ENCODE measurements at regions not wholly inside any gene's neighbourhood (a gene's known extent, or its start where the extent isn't known, plus 50 kb on each side); places are given as distances from the start of the nearest gene placed in this dataset.

DNA sequence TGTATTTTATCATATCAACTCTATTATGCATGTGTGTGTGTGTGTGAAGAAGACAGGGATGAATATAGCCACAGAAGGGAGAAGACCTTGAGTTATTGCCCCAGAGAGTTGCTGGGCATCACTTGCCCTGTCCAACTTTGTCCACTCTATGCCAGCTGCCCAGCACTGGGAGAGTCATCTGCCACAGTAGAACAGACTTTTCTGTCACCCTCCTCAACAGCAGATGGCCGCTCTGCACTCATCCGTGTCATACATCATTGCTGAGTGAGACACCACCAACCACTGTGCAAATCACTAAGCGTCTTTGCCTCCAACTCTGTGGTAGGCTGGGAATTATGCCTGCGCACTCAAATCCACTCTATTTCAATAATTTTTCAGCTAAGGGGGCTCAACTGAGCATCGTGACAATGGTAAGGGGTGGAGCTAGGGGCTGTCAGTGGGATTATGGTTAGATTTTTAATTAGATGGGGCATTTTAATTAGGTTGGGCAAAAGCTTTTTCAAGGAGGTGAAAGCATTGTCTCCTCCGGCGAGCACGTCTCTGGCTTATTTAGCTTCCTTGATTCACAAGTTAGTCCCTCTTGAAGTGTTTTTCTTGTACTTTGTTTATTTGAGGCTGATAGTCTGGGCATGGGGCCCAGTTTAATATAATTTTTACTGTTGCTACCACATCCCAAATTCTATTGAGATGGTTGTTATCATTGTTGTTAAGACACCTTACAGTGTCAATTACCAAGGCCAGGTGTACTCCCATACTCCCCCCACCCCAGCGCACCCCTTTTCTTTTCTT lies 100.1 kb upstream of the KLF3 start:
- no peak for DNase-seq (ENCODE audit: low read depth)

DNA sequence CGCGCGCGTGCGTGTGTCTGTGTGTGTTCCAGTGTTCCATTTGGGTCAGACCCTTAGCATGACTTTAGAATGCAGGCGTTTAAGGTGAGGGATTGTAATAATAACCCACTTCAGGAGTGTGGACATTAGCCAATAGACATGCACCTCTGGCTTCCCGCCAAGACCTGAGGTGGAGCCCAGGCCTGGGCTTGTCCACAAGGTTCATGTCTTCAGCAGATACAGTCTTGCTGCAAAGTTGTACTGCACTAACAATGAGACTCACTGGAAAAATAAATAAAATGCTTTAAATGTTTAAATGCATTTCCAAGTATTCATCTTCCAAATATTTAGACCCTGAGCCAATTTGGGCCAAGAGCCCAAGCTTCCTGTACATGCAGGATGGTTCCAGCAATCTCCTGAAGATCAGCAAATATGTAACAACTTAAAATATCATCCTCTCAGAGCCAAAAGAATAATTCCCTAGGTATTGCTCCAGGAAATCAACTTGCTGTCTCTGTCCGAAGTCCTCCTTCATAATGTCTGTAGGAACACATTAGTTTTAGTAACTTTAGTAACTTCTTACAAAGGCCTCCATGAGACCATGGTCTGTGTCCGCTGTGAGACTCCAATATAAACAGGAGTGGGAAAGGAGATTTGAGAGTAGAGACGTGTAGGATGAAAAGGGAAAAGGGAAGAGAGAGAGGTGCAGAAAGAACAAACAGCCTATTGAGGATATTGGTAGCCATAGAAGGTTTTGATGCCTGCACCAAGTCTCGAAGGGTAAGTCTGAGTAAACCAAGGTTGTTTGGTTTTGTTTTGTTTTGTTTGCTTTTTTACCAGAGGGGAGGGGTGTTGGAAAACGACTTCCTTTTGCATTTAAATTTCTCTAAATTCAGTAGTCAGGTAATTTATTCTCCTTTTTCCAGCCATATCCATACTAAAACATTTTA lies 98.5 kb upstream of the KLF3 start:
- DNase-seq (ENCODE audit: low read depth), result no peak

DNA sequence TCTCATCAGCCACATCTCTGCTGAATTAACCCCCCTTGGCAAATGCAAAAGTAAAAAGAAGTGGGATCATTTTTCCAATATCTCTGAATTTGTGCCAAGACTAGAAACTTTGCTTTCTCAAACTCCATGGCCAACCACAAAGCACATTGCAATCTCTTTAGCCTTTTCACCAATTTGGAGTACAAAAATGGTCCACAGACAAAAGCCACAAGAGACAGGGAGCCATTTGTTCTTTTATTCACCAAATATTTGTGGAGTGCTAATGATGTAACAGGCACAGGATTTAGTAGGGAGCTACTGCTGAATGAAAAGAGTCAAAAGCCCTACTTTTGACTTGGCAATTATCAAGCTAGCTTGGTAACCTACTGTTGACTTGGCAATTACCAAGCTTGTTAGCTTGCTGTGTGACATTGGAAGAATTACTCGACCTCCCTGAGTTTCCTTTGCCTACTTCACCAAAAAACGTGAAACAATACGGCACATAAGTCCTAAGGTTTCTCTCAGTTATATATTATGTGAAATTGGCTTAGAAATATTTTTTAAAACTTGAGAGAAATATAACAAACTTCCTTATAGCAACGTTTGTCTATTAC lies 97.1 kb upstream of the KLF3 start:
- DNase-seq (ENCODE audit: low read depth), result no peak

DNA sequence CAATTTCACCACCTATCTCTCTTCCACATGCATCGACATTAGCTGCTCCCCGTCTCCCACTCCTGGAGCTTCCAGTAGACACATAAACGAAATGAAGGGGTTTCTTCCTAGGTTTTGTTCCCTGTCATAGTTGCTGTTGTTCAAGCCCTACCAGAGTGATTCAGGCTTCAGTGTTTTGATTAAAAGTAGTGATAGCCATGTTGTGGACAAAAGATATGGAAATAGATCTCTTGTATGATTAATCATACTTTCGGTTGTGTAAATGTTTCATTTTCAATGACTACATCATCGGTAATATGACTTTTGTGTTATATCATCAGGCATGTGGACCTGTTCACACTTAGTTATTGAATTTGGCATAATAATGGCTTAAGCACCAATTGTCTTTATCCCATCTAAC lies 96.5 kb upstream of the KLF3 start:
- DNase-seq (ENCODE audit: low read depth), result no peak

DNA sequence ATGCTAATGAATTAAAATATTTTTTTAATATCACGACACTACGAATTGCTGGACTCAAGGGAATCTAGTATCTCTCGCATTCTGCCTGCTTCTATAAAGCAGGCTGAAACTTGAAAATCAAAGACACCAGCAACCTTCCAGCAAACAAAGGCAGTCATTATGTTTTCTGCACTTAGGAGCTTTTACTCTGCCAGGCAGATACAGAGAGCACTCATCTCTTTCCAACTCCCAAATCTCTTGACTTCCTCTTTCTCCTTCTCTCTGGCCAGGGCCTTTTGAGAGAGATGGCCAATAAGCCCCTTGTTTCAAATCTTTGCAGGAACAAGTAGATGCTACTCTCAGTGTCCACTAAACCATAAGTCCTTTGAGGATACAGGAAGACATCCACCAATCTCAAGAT lies 95.2 kb upstream of the KLF3 start:
- no peak for DNase-seq (ENCODE audit: low read depth)

DNA sequence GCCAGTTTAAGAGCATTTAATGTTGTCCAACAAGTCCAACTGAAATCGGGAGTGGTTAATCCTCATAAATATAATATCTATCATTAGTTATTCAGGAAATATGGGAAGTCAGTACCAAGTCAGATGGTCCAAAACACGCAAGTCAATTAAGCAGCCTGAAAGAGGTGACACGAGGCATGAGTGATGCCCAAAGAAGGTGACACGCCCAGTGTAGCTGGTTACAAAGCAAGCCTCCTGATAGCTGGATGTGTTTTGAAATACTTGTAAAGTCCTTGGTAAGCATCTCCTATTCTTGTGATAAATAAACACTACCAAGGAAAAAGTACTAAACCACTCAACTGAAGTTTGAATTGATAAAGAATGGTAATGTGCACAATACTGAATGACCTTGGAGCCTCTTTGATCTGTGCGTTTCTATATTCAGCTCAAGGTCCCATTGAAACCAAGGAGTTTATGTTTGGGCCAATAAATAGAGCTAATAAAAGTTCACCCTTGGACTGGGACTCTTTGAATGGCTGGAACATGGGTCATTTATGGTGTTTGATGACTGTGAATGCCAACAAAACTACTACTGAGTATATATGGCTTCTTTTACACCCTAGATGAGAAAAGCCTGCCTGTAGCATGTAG lies 93.2 kb upstream of the KLF3 start:
- DNase-seq (ENCODE audit: low read depth), result no peak

DNA sequence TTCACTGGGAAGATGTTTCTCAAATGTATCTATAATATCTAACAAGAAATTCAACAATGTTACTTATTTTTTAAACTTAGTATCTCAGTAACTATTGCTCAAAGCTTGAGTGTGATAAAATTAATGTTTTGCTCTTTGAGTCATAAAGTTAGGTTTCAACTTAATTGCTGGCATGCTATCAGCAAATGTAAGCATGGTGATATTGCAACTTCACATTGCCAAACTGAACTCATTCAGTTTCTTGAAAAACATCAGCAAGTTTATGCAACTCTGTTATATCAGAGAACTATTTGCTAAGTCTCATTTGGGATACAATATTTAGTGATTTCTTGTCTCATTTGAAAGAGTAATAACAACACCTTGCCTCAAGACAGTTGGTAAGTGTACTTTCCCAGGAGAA lies 91.2 kb upstream of the KLF3 start:
- no peak for DNase-seq (ENCODE audit: low read depth)

DNA sequence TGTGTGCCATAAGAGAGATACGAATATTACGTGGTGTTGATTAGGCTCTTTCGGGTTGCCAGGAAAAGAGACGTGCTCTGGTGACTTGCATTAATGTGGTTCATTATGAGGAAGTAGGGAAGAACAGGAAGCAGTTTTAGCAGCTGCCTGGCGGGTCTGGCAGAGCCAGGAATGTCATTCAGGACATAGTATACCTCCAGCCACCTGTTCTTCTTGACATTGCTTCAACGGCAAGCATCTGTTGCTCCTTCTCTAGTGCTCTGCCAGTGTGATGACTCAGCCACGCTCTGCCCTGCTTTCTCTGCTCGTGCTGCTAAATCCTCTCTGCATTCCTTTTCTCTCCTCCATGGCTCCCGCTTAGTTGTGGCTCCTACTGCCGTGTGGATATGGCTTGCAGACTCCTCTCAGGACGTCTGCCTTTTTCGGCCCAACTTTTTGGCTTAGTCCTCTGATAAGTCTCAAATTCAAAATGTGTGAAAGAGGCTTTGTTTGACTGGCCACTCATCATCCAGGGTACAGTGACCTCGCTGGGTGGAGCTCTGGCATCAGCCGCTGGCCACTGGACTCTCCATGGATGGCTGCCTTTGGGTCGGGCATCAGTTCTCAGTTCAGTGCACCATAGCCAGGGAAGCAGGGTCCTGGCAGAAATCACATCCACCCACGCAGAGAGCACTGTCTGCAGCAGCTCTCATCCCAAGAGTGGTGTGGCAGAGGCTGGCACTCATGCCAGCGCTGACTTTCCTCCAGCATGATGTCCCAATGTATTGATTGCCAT lies 89.3 kb upstream of the KLF3 start:
- DNase-seq (ENCODE audit: low read depth), result no peak

DNA sequence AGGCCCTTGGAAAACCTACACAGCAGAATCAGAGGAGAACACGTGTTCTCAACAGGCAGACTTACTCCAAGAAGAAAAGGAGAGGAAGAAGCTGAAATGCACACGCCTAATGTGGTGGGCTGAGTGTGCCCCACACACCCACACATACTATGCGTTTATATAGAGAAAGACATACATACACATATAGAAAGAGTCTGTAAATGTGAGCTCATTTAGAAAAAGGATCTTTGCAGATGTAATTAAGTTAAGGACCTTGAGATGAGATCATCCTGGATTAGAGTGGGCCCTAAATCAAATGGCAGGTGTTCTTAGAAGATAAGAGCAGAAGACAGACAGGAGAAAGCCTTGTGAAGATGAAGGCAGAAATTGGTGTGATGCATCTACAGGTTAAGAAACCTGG lies 87.2 kb upstream of the KLF3 start:
- DNase-seq (ENCODE audit: low read depth), result no peak

DNA sequence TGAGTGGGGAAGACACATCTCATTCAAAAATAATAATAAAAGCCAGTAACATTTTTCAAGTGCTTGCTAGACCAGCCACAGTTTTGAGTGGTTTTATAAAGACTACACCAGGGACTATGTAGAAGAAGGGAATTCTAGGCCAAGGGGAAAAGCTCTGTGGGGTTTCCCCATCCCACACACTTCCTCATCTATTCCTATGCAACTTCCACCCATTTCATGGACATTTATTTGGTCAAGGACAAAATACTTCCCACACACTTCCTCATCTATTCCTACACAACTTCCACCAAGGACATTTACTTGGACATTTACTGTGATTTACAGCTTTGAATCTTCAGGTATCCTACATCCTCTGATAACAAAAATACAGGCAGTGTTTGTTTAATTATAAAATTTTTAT lies 86.5 kb upstream of the KLF3 start:
- no peak for DNase-seq (ENCODE audit: low read depth)

DNA sequence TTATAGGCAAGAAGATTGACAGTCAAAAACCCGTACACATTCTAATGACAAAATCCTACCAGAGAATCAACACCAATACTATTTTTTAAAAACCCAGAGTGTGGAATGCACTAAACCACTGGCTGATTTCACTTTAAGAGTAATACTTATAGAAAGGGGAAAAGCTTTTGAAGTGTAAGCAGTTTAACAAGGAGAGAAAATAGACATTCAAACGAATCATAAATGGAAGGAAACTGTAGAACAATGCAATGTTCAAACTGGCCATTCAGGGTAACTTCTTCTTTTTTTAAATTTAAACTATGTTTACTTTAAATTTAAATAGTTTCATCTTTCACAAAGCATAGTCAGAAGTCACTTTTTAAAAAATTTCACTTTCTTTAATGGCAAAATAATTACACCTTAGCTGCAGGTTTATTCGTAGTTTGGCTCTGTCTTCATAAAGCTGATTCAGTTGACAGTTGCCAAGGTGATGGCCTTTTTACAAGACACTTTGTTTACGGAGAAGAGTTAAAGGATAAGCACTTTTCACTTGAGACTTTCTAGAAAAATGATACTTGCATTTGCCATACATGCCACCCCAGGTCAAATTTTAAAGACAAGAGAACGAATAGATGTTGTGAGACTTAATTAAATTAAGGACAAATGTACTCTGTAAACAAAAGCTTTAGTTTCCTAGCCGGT lies 82.4 kb upstream of the KLF3 start:
- DNase-seq (ENCODE audit: low read depth), result no peak

DNA sequence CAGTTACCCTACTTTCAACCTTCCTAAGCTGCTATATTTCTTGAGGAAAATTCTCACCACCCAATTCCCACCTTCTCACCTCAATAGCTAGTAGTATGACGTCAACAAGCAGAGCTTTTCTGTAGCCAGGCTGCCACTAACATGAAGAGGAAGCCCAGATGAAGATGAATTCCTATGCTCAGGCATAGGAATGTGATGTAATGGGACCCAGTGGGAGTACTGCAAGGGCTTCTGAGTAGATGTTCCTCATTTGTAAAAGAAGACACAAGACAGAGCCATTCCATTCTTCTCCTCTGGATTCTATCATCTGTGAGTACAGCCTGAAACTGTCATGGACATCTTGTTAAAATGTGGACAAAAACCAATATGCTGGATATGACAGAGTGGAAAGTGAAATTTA lies 81.6 kb upstream of the KLF3 start:
- DNase-seq (ENCODE audit: low read depth), result no peak

DNA sequence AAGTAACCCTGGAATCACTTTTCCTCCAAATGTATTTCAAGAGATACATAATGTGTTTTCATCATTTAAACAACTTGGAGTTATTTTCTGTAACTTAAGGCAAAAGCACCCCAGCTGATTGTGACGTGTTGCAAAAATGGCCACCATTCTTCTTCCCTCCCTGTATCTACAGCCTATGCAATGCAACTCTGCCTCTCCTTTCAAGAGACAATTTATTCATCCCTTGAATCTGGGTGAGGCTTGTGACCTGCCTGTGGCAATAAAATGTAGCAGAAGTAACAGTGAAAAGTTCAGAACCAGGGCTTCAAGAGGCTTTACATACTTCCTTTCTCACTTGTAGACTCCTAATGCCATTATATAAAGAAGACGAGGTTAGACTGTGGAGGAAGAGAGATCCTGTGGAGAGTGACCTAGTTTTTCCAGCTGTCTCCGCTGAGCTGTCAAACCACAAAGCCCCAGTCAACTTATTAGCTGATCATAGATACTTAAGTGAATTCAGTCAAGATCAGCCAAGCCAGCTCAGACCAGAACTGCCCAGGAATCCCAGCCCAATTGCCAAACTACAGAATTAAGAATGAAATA lies 81.0 kb upstream of the KLF3 start:
- no peak for DNase-seq (ENCODE audit: low read depth)

DNA sequence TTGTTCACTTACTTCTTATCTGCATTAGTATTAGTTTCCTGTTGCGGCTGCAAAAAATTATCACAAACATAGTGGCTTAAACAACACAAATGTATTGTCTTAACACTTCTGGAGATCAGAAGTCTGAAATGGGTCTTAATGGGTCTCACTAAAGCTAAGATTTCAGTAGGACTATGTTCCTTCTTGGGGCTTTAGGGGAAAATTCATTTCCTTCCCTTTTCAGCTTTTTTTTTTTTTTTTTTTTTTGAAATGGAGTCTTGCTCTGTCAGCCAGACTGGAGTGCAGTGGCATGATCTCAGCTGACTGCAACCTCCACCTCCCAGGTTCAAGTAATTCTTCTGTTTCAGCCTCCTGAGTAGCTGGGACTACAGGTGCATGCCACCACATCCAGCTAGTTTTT lies 78.1 kb upstream of the KLF3 start:
- DNase-seq (ENCODE audit: low read depth), result no peak

DNA sequence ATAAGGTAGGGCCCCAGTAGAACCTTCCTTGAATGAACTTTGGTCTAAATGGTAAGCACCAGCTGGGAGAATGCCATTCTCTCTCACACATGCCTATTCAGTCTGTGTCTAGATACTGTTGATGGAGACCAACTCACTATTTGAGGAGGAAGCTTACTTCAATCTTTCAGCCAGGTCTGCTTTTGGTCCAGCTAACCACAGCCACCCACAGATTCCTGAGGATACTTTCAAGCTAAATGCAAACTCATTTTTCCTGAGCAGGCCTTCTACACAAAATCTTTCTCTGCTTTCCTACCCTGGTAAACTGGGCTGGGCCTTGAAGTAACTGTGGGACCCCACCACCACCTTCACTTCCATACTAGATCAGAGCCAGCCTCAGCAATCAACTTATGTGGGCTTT lies 76.9 kb upstream of the KLF3 start:
- no peak for DNase-seq (ENCODE audit: low read depth)

DNA sequence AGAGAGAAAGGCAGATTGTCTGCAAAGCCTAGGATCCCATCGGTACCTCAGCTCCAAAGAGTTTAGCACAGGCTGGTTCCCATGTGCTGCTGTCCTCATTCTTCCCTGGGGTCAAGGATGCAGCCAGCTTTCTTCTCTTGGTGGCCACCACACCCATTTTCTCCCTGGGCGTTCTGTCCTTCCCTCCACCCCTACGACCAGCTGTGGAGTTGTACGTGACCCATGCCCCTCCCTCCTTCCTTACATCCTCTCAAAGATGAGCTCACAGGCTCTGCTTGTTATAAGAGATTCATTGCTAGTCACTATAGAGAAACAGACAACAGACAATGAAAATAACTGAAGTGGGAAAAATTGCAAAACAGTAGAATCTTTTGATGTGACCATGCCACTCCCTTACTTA lies 74.0 kb upstream of the KLF3 start:
- no peak for DNase-seq (ENCODE audit: low read depth)

DNA sequence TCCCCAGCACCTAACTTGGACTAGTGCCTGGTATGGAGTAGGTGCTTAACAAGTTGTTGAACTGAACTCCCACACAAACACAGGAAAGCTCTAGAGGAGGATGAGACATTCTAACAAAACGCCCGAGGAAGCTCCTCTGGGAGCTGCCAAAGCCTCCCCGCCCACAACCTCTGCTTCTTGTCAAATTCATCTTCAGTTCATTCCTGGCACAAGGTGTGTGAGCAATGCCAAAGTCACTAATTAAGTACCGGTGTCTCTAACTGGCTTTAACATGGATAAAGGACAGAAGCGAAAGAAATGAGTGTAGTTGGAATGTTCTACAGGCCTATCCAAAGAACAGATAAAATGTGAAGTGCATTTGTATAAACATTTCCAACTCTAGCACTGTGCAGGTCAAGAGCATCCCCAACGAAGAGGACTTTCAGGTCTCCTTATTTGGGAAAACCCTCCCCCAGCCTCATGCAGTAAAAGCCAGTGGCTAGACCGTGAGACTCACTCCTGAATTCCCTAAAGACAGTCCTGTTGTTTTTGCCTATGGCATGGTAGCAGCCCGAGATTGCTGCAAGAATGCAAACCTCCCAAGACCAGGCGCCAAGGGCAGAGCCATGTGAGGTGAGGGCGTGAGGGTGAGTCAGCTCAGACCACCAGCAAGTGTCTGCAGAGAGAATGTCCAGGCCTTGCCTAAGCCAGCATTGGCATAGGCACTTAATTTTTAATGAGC lies 72.2 kb upstream of the KLF3 start:
- DNase-seq (ENCODE audit: low read depth), result no peak

DNA sequence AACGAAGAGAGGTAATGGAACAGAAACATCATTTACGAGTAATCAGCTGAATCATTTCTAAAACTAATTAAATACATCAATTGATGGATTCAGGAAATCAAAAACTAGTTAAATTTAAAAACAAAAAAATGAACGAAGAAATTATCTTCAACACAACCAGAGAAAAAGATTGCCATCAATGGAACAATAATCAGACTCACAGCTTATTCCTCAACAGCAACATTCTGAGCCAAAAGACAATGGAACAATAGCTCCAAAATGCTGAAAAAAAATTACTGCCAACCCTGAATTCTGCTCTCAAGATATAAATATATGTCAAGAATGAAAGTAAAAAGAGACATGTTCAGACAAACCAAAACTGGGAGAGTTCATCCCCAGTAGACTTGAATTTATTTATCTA lies 65.5 kb upstream of the KLF3 start:
- DNase-seq (ENCODE audit: low read depth), result no peak

DNA sequence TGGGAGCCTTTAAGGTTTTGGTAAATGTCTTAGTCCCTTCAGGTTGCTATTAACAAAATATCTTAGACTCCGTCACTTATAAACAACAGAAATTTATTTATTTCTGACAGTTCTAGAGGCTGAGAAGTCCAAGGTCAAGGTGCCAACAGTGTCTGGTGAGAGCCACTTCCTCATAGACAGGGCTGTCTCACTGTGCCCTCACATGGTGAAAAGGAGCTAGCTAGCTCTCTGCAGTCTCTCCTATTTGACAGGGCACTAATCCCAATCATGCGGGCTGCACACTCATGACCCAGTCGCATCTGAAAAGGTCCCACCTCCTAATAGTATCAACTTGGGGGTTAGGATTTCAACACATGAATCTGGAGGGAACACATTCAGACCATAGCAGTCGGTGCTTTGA lies 63.4 kb upstream of the KLF3 start:
- DNase-seq (ENCODE audit: low read depth), result no peak

DNA sequence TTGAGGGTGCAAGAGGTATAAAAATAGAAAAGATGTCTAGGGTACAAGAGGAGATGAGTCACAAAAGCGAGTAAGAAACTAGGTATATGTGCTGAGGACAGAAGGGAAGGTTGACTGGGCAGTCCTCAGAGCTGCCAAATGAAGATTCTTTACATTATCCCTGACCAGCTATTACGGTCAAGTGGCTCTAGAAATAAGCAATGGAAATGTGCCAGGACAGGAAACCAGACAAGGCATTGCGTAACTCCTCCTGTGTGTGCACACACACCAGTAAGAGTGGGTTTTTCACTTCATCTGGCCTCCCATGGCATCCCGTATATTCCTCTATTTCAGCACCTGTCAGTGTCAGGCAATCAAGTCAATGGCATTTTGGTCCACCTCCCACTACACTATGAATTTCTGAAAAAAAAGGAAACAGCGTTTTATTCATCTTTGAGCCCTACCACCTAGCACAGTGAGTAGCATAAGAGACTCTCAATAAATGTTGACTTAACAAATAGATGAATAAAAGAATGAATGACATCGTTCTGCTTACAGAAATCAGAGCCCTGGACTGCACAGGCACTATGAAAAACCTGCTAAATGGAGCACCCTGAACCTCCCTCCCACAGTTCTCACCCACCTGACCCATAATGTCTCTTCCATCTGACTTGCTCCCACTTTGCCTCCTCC lies 62.6 kb upstream of the KLF3 start:
- DNase-seq (ENCODE audit: low read depth), result no peak
